ENCODE measurements at regions not wholly inside any gene's neighbourhood (a gene's known extent, or its start where the extent isn't known, plus 50 kb on each side); places are given as distances from the start of the nearest gene placed in this dataset.

- DNase-seq (ENCODE audit: low read depth, low spot score), result no peak
- ChIA-PET POLR2A (no interaction called here), CTCF (interaction anchor here (1.1 kb wide), 1 partner anchor 368 kb away, joined by 3 read pairs; no protein-coding TSS in a partner anchor)
- no peak overlapping the region for H3K4me3 ChIP-seq (ENCODE audit: low read depth, low read length)
- TF ChIP-seq CTCF (IDR thresholded peaks at IDR 0.05; ENCODE audit: insufficient read depth, low read length, missing control alignments), result no peak
These were observed 52.4 kb upstream of the TNS3 start for GRCh38 chr7:47634273-47634672.

- POLR2A ChIA-PET, result no interaction called here
- no peak for TF ChIP-seq CTCF (IDR thresholded peaks at IDR 0.05; ENCODE audit: insufficient read depth, low read length, missing control alignments)
- H3K4me3 ChIP-seq (ENCODE audit: low read depth, low read length), result no peak overlapping the region
- CTCF ChIA-PET, result interaction anchor here (1.2 kb wide), 1 partner anchor 197 kb away, joined by 3 read pairs; no protein-coding TSS in a partner anchor
- no peak for DNase-seq (ENCODE audit: low read depth, low spot score)
These were observed 51.2 kb upstream of the TNS3 start for GRCh38 chr7:47633134-47633533.
